Jurkat, Clone E6-1 (cell line): ENCODE measurements at regions not wholly inside any gene's neighbourhood (a gene's known extent, or its start where the extent isn't known, plus 50 kb on each side); places are given as distances from the start of the nearest gene placed in this dataset.
"Not testable (repeated sequence)": the region's sequence is repeated elsewhere in the genome, so short reads cannot be mapped to it uniquely, and the experiment has no call there.

Experiments used
- DNase-seq: peaks from one replicate; pipeline ENCODE4 v3.0.0-alpha.2; 2011; ENCODE audit warnings: low read depth, low spot score
- H3K4me3 ChIP-seq: 2 replicates; pipeline ENCODE4 v1.5.1; 2011; ENCODE audit warnings: mild to moderate bottlenecking, low read length, control low read depth, moderate library complexity

- no peak overlapping the region for H3K4me3 ChIP-seq
- no peak for DNase-seq
These were observed 607.4 kb upstream of the B3GAT1 start for GRCh38 chr11:135019343-135019871.

- H3K4me3 ChIP-seq: no peak overlapping the region
- no peak for DNase-seq
These were observed 605.3 kb upstream of the B3GAT1 start for GRCh38 chr11:135017296-135017695.

- no peak for DNase-seq
- H3K4me3 ChIP-seq: no peak overlapping the region
These were observed 603.9 kb upstream of the B3GAT1 start for GRCh38 chr11:135015966-135016365.

- H3K4me3 ChIP-seq: not testable (repeated sequence)
These were observed 599.3 kb upstream of the B3GAT1 start for GRCh38 chr11:135011313-135011712.

GRCh38 chr11:135009125-135009524 lies 597.1 kb upstream of the B3GAT1 start:
- DNase-seq: no peak

More at GRCh38 chr11:135011313-135011712, 599.3 kb upstream of the B3GAT1 start:
- not testable (repeated sequence) for DNase-seq

GRCh38 chr11:135008412-135008811 lies 596.4 kb upstream of the B3GAT1 start:
- no peak overlapping the region for H3K4me3 ChIP-seq

More at GRCh38 chr11:135009125-135009524, 597.1 kb upstream of the B3GAT1 start:
- no peak overlapping the region for H3K4me3 ChIP-seq

GRCh38 chr11:135008001-135008405 lies 596.0 kb upstream of the B3GAT1 start:
- no peak for DNase-seq
- no peak overlapping the region for H3K4me3 ChIP-seq

More at GRCh38 chr11:135008412-135008811, 596.4 kb upstream of the B3GAT1 start:
- DNase-seq: no peak

GRCh38 chr11:135006800-135007199 lies 594.8 kb upstream of the B3GAT1 start:
- no peak overlapping the region for H3K4me3 ChIP-seq
- no peak for DNase-seq

- no peak overlapping the region for H3K4me3 ChIP-seq
- DNase-seq: no peak
These were observed 592.5 kb upstream of the B3GAT1 start for GRCh38 chr11:135004495-135004894.

- no peak overlapping the region for H3K4me3 ChIP-seq
- no peak for DNase-seq
These were observed 590.2 kb upstream of the B3GAT1 start for GRCh38 chr11:135002236-135002635.

GRCh38 chr11:135001581-135001980 lies 589.5 kb upstream of the B3GAT1 start:
- no peak overlapping the region for H3K4me3 ChIP-seq

GRCh38 chr11:135001065-135001464 lies 589.0 kb upstream of the B3GAT1 start:
- not testable (repeated sequence) for DNase-seq, H3K4me3 ChIP-seq

More at GRCh38 chr11:135001581-135001980, 589.5 kb upstream of the B3GAT1 start:
- DNase-seq: no peak

GRCh38 chr11:134999590-134999989 lies 587.5 kb upstream of the B3GAT1 start:
- DNase-seq: no peak
- H3K4me3 ChIP-seq: no peak overlapping the region

GRCh38 chr11:134997652-134998320 lies 585.7 kb upstream of the B3GAT1 start:
- no peak for DNase-seq
- H3K4me3 ChIP-seq: no peak overlapping the region

GRCh38 chr11:134995741-134996140 lies 583.7 kb upstream of the B3GAT1 start:
- H3K4me3 ChIP-seq: no peak overlapping the region
- no peak for DNase-seq

GRCh38 chr11:134994431-134994830 lies 582.4 kb upstream of the B3GAT1 start:
- DNase-seq: no peak

GRCh38 chr11:134993691-134994243 lies 581.7 kb upstream of the B3GAT1 start:
- H3K4me3 ChIP-seq: no peak overlapping the region
- no peak for DNase-seq

More at GRCh38 chr11:134994431-134994830, 582.4 kb upstream of the B3GAT1 start:
- no peak overlapping the region for H3K4me3 ChIP-seq

GRCh38 chr11:134992981-134993380 lies 580.9 kb upstream of the B3GAT1 start:
- H3K4me3 ChIP-seq: no peak overlapping the region
- DNase-seq: no peak

- DNase-seq: no peak
- H3K4me3 ChIP-seq: no peak overlapping the region
These were observed 576.5 kb upstream of the B3GAT1 start for GRCh38 chr11:134988495-134988894.

GRCh38 chr11:134987822-134988221 lies 575.8 kb upstream of the B3GAT1 start:
- no peak overlapping the region for H3K4me3 ChIP-seq
- DNase-seq: no peak
